ENCODE measurements at regions not wholly inside any gene's neighbourhood (a gene's known extent, or its start where the extent isn't known, plus 50 kb on each side); places are given as distances from the start of the nearest gene placed in this dataset.

GRCh38 chr2:201970786-201971108 is 62.9 kb upstream of the FZD7 start:
- no peak overlapping the region for H3K27ac ChIP-seq
- no peaks in the 10 kb centered on the region for H3K27me3 ChIP-seq
- peaks cover 31% of the 10 kb centered on the region for H3K79me2 ChIP-seq (ENCODE audit: low read depth)
- no peaks in the 10 kb centered on the region for H4K20me1 ChIP-seq (ENCODE audit: low read depth)
- peaks cover 72% of the 10 kb centered on the region for H3F3A ChIP-seq (ENCODE audit: low read depth)
- H2AFZ ChIP-seq (replicated peaks), result no peak overlapping the region
- H3K9me3 ChIP-seq (ENCODE audit: low read depth), result no peaks in the 10 kb centered on the region
- H3K36me3 ChIP-seq, result no peaks in the 10 kb centered on the region
- Mint-ChIP-seq H3K36me3 (no peaks in the 10 kb centered on the region), H3K4me1 (peaks cover 68% of the 10 kb centered on the region), H3K4me3 (no peak overlapping the region), H3K27ac (no peak overlapping the region), H3K9me3 (peaks cover 8% of the 10 kb centered on the region), H3K27me3 (ENCODE audit: insufficient read depth, low read depth) (peaks cover 8% of the 10 kb centered on the region)
- no peak overlapping the region for H3K9ac ChIP-seq
- H3K4me3 ChIP-seq, result no peak overlapping the region
- DNase-seq (ENCODE audit: low spot score), result no peak
- no peak overlapping the region for H3K4me2 ChIP-seq
- H3K4me1 ChIP-seq, result peaks cover 69% of the 10 kb centered on the region
- TF ChIP-seq CTCF (IDR thresholded peaks at IDR 0.05) (no peak), EZH2 (IDR thresholded peaks at IDR 0.05) (no peak), EZH2phosphoT487 (IDR thresholded peaks at IDR 0.05) (no peak)

GRCh38 chr2:201971531-201972228 is 62.0 kb upstream of the FZD7 start:
- Histone ChIP-seq H3K27me3 (no peaks in the 10 kb centered on the region), H2AFZ (replicated peaks) (no peak overlapping the region), H3K4me1 (peaks cover 67% of the 10 kb centered on the region), H3F3A (ENCODE audit: low read depth) (peaks cover 74% of the 10 kb centered on the region), H4K20me1 (ENCODE audit: low read depth) (no peaks in the 10 kb centered on the region), H3K79me2 (ENCODE audit: low read depth) (peaks cover 37% of the 10 kb centered on the region), H3K27ac (no peak overlapping the region), H3K4me2 (peak overlapping the region; percentile 72), H3K9ac (no peak overlapping the region), H3K4me3 (no peak overlapping the region), H3K9me3 (ENCODE audit: low read depth) (no peaks in the 10 kb centered on the region), H3K36me3 (no peaks in the 10 kb centered on the region)
- Mint-ChIP-seq H3K9me3 (peaks cover 8% of the 10 kb centered on the region), H3K4me1 (peaks cover 70% of the 10 kb centered on the region), H3K27ac (peak overlapping the region; percentile 42), H3K27me3 (ENCODE audit: insufficient read depth, low read depth) (peaks cover 13% of the 10 kb centered on the region), H3K36me3 (no peaks in the 10 kb centered on the region), H3K4me3 (no peak overlapping the region)
- DNase-seq (ENCODE audit: low spot score), result no peak
- TF ChIP-seq CTCF (IDR thresholded peaks at IDR 0.05) (no peak), EZH2phosphoT487 (IDR thresholded peaks at IDR 0.05) (no peak), EZH2 (IDR thresholded peaks at IDR 0.05) (no peak)

GRCh38 chr2:201972621-201973255 is 60.9 kb upstream of the FZD7 start:
- Histone ChIP-seq H3K79me2 (ENCODE audit: low read depth) (peaks cover 38% of the 10 kb centered on the region), H3K27ac (peak overlapping the region; percentile 86), H3K9me3 (ENCODE audit: low read depth) (no peaks in the 10 kb centered on the region), H3F3A (ENCODE audit: low read depth) (peaks cover 73% of the 10 kb centered on the region), H3K4me3 (peak overlapping the region; percentile 25), H2AFZ (replicated peaks) (no peak overlapping the region), H3K9ac (no peak overlapping the region), H3K27me3 (no peaks in the 10 kb centered on the region), H3K4me2 (peak overlapping the region; percentile 72), H3K4me1 (peaks cover 67% of the 10 kb centered on the region), H3K36me3 (no peaks in the 10 kb centered on the region), H4K20me1 (ENCODE audit: low read depth) (no peaks in the 10 kb centered on the region)
- Mint-ChIP-seq H3K9me3 (peaks cover 8% of the 10 kb centered on the region), H3K4me3 (peak overlapping the region; percentile 41), H3K36me3 (no peaks in the 10 kb centered on the region), H3K4me1 (peaks cover 68% of the 10 kb centered on the region), H3K27me3 (ENCODE audit: insufficient read depth, low read depth) (peaks cover 13% of the 10 kb centered on the region), H3K27ac (peak overlapping the region; percentile 42)
- TF ChIP-seq EZH2phosphoT487 (IDR thresholded peaks at IDR 0.05), result no peak
- TF ChIP-seq EZH2 (IDR thresholded peaks at IDR 0.05), result no peak
- no peak for TF ChIP-seq CTCF (IDR thresholded peaks at IDR 0.05)
- DNase-seq (ENCODE audit: low spot score), result peak; percentile 75

All from neural progenitor cell (in vitro differentiated cells).